ENCODE measurements at regions not wholly inside any gene's neighbourhood (a gene's known extent, or its start where the extent isn't known, plus 50 kb on each side); places are given as distances from the start of the nearest gene placed in this dataset.

DNA sequence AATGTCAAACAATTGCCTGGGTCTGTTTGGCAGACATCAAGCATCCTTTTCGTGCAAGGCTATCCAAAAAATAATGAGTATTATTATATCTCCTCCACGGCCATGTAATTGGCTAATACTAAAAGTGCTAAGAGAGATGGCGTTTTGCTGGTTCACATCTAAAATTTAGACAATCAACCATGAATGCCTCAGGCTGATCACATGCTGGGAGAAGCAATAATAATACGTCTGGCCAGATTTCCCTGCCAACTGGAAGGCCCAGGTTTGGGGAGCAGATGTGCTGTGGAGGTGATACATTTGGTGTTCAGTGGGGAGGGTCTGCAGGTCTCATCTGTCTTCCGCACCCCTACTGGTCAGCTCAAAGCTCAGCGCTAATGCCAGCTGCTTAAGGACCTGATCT is 60.3 kb upstream of the CREB1 start:
- DNase-seq (ENCODE audit: low spot score): no peak
- Mint-ChIP-seq H3K36me3 (ENCODE audit: low read depth, unreplicated experiment) (no peaks in the 10 kb centered on the region), H3K27ac (ENCODE audit: unreplicated experiment) (no peak overlapping the region), H3K4me3 (ENCODE audit: unreplicated experiment) (no peak overlapping the region), H3K27me3 (ENCODE audit: unreplicated experiment) (no peaks in the 10 kb centered on the region), H3K9me3 (ENCODE audit: unreplicated experiment) (no peaks in the 10 kb centered on the region), H3K4me1 (ENCODE audit: unreplicated experiment) (peaks cover 32% of the 10 kb centered on the region)
- TF ChIP-seq, protein P1, sequence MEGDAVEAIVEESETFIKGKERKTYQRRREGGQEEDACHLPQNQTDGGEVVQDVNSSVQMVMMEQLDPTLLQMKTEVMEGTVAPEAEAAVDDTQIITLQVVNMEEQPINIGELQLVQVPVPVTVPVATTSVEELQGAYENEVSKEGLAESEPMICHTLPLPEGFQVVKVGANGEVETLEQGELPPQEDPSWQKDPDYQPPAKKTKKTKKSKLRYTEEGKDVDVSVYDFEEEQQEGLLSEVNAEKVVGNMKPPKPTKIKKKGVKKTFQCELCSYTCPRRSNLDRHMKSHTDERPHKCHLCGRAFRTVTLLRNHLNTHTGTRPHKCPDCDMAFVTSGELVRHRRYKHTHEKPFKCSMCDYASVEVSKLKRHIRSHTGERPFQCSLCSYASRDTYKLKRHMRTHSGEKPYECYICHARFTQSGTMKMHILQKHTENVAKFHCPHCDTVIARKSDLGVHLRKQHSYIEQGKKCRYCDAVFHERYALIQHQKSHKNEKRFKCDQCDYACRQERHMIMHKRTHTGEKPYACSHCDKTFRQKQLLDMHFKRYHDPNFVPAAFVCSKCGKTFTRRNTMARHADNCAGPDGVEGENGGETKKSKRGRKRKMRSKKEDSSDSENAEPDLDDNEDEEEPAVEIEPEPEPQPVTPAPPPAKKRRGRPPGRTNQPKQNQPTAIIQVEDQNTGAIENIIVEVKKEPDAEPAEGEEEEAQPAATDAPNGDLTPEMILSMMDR (IDR thresholded peaks at IDR 0.05; ENCODE audit: unreplicated experiment): no peak

DNA sequence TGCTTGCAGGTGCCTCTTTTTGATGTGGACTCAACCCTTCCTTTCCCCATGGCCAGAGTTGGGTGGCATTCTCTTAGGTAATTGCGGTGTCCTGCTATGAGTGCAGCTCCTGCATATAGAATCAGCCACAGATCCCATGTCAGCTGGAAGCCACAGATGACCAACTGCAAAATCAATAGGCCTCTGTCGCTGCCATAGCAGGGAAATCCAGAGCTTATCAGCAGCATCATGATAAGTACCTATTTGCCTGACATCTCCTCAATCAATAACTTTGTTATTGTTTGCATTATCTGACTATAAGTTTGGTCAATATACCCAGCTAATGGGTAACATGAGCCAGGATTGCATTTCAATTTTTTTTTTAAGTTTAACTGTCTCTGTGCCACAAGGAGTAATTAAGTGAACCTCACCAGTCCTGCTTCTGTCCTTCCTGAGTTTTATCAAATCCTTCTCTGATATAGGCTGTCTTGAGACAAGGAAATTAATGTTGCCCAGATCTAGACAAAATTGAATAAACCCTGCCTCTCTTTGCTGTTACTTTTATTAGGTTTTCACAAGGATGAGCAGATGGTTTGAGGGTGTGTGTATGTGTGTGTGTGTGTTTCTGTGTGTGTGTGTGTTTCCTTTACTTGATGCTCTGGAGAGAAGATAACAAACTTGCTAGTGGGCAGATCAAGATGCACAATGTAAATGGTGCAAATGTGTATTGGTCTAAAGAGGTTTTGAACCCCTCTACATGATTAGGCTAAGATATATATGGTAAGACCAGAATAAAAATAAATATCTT is 59.6 kb upstream of the CREB1 start:
- TF ChIP-seq, protein P1 (IDR thresholded peaks at IDR 0.05; ENCODE audit: unreplicated experiment): no peak
- H3K4me1 Mint-ChIP-seq (ENCODE audit: unreplicated experiment): peaks cover 36% of the 10 kb centered on the region
- no peaks in the 10 kb centered on the region for H3K9me3 Mint-ChIP-seq (ENCODE audit: unreplicated experiment)
- no peak for DNase-seq (ENCODE audit: low spot score)
- H3K27me3 Mint-ChIP-seq (ENCODE audit: unreplicated experiment): no peaks in the 10 kb centered on the region
- H3K36me3 Mint-ChIP-seq (ENCODE audit: low read depth, unreplicated experiment): no peaks in the 10 kb centered on the region
- no peak overlapping the region for H3K4me3 Mint-ChIP-seq (ENCODE audit: unreplicated experiment)
- H3K27ac Mint-ChIP-seq (ENCODE audit: unreplicated experiment): no peak overlapping the region

DNA sequence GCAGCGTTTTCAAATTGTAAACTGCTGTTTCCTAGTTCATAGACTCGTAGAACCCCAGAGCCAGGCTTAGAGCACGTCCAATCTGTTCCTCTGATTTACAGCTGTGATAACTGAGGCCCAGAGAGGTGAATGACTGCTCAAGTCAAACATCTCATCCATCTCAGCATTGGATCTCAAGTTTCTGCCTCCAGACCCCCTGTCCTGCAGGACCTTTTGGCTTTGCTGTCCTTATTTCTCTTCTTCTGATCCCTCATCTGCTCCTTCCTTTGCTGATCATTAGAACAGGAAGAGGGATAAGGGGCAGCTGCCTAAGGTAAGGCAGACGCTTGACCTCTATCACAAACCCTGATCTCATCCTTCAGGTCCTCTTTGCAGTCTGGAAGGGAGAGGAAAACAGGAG is 58.5 kb upstream of the CREB1 start:
- Mint-ChIP-seq H3K4me3 (ENCODE audit: unreplicated experiment) (no peak overlapping the region), H3K27ac (ENCODE audit: unreplicated experiment) (peak overlapping the region; percentile 8)

DNA sequence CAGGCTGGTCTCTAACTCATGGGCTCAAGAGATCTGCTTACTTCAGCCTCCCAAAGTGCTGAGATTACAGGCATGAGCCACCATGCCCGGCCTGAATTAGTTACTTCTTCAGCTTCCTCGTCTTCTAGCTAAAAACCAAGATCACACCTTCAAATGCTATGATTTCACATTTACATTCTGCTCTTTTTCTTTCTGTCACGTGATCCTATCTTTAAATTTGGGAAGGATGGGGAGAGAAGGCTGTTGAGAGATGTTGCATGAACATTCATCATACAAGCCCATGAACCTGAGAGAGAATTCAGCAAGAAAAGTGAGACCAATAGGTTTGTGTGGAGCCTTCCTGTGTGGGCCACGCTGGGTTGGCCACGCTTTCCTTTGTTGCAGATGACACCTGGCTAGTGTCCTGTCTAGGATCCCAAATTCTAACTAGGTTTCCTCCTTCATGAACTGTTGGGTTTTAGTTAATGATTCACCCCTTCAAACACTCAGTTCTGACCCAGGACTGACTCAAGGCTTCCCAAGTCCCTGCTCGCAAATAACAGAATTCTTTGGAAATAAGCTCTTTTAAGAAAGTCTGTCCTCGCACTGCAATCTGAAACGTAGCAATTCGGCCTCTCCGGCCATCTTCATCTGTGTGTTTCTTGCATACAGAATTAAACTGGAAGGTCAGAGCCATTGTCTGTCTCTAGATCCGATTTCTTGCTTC is 57.3 kb upstream of the CREB1 start:
- Mint-ChIP-seq H3K4me3 (ENCODE audit: unreplicated experiment) (no peak overlapping the region), H3K9me3 (ENCODE audit: unreplicated experiment) (no peaks in the 10 kb centered on the region), H3K27ac (ENCODE audit: unreplicated experiment) (peak overlapping the region; percentile 82), H3K36me3 (ENCODE audit: low read depth, unreplicated experiment) (no peaks in the 10 kb centered on the region), H3K4me1 (ENCODE audit: unreplicated experiment) (peaks cover 38% of the 10 kb centered on the region), H3K27me3 (ENCODE audit: unreplicated experiment) (peaks cover 3% of the 10 kb centered on the region)
- TF ChIP-seq, protein P1 (IDR thresholded peaks at IDR 0.05; ENCODE audit: unreplicated experiment): no peak
- DNase-seq (ENCODE audit: low spot score): no peak

More for the DNA sequence above, 58.5 kb upstream of the CREB1 start:
- Mint-ChIP-seq H3K9me3 (ENCODE audit: unreplicated experiment) (no peaks in the 10 kb centered on the region), H3K36me3 (ENCODE audit: low read depth, unreplicated experiment) (no peaks in the 10 kb centered on the region), H3K27me3 (ENCODE audit: unreplicated experiment) (peaks cover 3% of the 10 kb centered on the region), H3K4me1 (ENCODE audit: unreplicated experiment) (peaks cover 38% of the 10 kb centered on the region)
- no peak for DNase-seq (ENCODE audit: low spot score)
- TF ChIP-seq, protein P1 (IDR thresholded peaks at IDR 0.05; ENCODE audit: unreplicated experiment): no peak
